Vagina (tissue), 2 donors: ENCODE measurements at regions not wholly inside any gene's neighbourhood (a gene's known extent, or its start where the extent isn't known, plus 50 kb on each side); places are given as distances from the start of the nearest gene placed in this dataset.
"Not testable (repeated sequence)": the region's sequence is repeated elsewhere in the genome, so short reads cannot be mapped to it uniquely, and the experiment has no call there.

Experiments
- DNase-seq, 2 donors: peaks; one replicate each; pipeline ENCODE4 v3.0.0-alpha.2; 2017; ENCODE audit errors: extremely low spot score in 2 of 2
- H3K27ac ChIP-seq: fragments of 200-600 bp; sonication (generic); one replicate; pipeline ENCODE4 v1.5.1; 2019
- H3K27me3 ChIP-seq: fragments of 200-600 bp; sonication (generic); one replicate; pipeline ENCODE4 v1.5.1; 2019
- H3K36me3 ChIP-seq, 2 donors: fragments of 200-600 bp; sonication (generic); one replicate each; pipeline ENCODE4 v1.5.1; 2017 to 2019
- H3K4me1 ChIP-seq: fragments of 200-600 bp; sonication (generic); one replicate; pipeline ENCODE4 v1.5.1; 2019
- H3K4me3 ChIP-seq, 2 donors: fragments of 200-600 bp; sonication (generic); 1 replicate in 1 of 2; 2 replicates in 1 of 2; pipeline ENCODE4 v1.5.1; 2016 to 2019
- H3K9me3 ChIP-seq: fragments of 200-600 bp; sonication (generic); one replicate; pipeline ENCODE4 v1.5.1; 2019
- CTCF ChIP-seq, 3 experiments: fragments of 450-650 bp in 2 of 3; fragments of 200-600 bp in 1 of 3; sonication (generic) in 1 of 3; IDR thresholded peaks; one replicate each; pipeline ENCODE4 v1.5.1; 2017 to 2019; ENCODE audit warnings: antibody characterized with exemption in 3 of 3, mild to moderate bottlenecking in 2 of 3, moderate library complexity in 2 of 3
- POLR2A ChIP-seq, 2 donors: fragments of 450-650 bp; IDR thresholded peaks; one replicate each; pipeline ENCODE4 v1.6.1; 2017; ENCODE audit warnings: antibody characterized with exemption in 2 of 2, mild to moderate bottlenecking in 2 of 2, moderate library complexity in 2 of 2
- POLR2AphosphoS5 ChIP-seq, 2 donors: sonication (generic); formaldehyde crosslinking; IDR thresholded peaks; one replicate each; pipeline ENCODE4 v1.9.0; 2017; ENCODE audit warnings: antibody characterized with exemption in 2 of 2, mild to moderate bottlenecking in 2 of 2, low read depth in 1 of 2; ENCODE audit not compliant: insufficient read depth in 1 of 2
- intact Hi-C: fragments of 100-400 bp; cut with DNase I; formaldehyde crosslinking; loops from one replicate; pipeline ENCODE4 v1.15.1; 2023

- TF ChIP-seq CTCF (IDR thresholded peaks at IDR 0.05): no peak
- no peak for TF ChIP-seq POLR2A (IDR thresholded peaks at IDR 0.05)
- TF ChIP-seq POLR2AphosphoS5 (IDR thresholded peaks at IDR 0.05; ENCODE audit: insufficient read depth in 1 of 2, low read depth in 1 of 2): no peak
- DNase-seq: no peak
- no peaks in the 10 kb centered on the region for H3K9me3 ChIP-seq
- intact Hi-C loops: no loop called here
- no peak overlapping the region for H3K4me3 ChIP-seq
- no peaks in the 10 kb centered on the region for H3K4me1 ChIP-seq
- H3K36me3 ChIP-seq: no peaks in the 10 kb centered on the region
- H3K27me3 ChIP-seq: no peaks in the 10 kb centered on the region
- no peak overlapping the region for H3K27ac ChIP-seq
These were observed 1507.6 kb downstream of the PCDH9 start for GRCh38 chr13:65722506-65722905.

GRCh38 chr13:65719831-65720230, 1510.3 kb downstream of the PCDH9 start:
- H3K27me3 ChIP-seq: no peaks in the 10 kb centered on the region
- intact Hi-C loops: no loop called here
- no peak overlapping the region for H3K27ac ChIP-seq
- no peaks in the 10 kb centered on the region for H3K9me3 ChIP-seq
- H3K4me1 ChIP-seq: no peaks in the 10 kb centered on the region
- TF ChIP-seq POLR2AphosphoS5 (IDR thresholded peaks at IDR 0.05; ENCODE audit: insufficient read depth in 1 of 2, low read depth in 1 of 2): no peak
- H3K4me3 ChIP-seq: no peak overlapping the region
- no peak for DNase-seq
- H3K36me3 ChIP-seq: no peaks in the 10 kb centered on the region

- Histone ChIP-seq H3K27ac (no peak overlapping the region), H3K27me3 (no peaks in the 10 kb centered on the region), H3K4me3 (no peak overlapping the region), H3K9me3 (no peaks in the 10 kb centered on the region), H3K36me3 (no peaks in the 10 kb centered on the region), H3K4me1 (no peaks in the 10 kb centered on the region)
- no peak for DNase-seq
- intact Hi-C loops: no loop called here
- TF ChIP-seq POLR2A (IDR thresholded peaks at IDR 0.05) (no peak), CTCF (IDR thresholded peaks at IDR 0.05) (no peak), POLR2AphosphoS5 (IDR thresholded peaks at IDR 0.05; ENCODE audit: insufficient read depth in 1 of 2, low read depth in 1 of 2) (no peak)
These were observed 1519.6 kb downstream of the PCDH9 start for GRCh38 chr13:65710514-65710913.

- intact Hi-C loops: no loop called here
- no peak overlapping the region for H3K27ac ChIP-seq
These were observed 1532.3 kb downstream of the PCDH9 start for GRCh38 chr13:65697843-65698242.

GRCh38 chr13:65679240-65679639, 1550.9 kb downstream of the PCDH9 start:
- H3K9me3 ChIP-seq: no peaks in the 10 kb centered on the region
- intact Hi-C loops: no loop called here
- no peak for DNase-seq
- H3K36me3 ChIP-seq: no peaks in the 10 kb centered on the region
- H3K4me1 ChIP-seq: no peaks in the 10 kb centered on the region
- no peak overlapping the region for H3K27ac ChIP-seq
- H3K27me3 ChIP-seq: no peaks in the 10 kb centered on the region
- H3K4me3 ChIP-seq: no peak overlapping the region
- no peak for TF ChIP-seq POLR2A (IDR thresholded peaks at IDR 0.05)
- TF ChIP-seq POLR2AphosphoS5 (IDR thresholded peaks at IDR 0.05; ENCODE audit: insufficient read depth in 1 of 2, low read depth in 1 of 2): no peak
- TF ChIP-seq CTCF (IDR thresholded peaks at IDR 0.05): no peak

More at GRCh38 chr13:65697843-65698242, 1532.3 kb downstream of the PCDH9 start:
- Histone ChIP-seq H3K4me1 (no peaks in the 10 kb centered on the region), H3K9me3 (no peaks in the 10 kb centered on the region), H3K27me3 (no peaks in the 10 kb centered on the region), H3K36me3 (no peaks in the 10 kb centered on the region), H3K4me3 (no peak overlapping the region)
- no peak for DNase-seq
- TF ChIP-seq POLR2A (IDR thresholded peaks at IDR 0.05) (no peak), POLR2AphosphoS5 (IDR thresholded peaks at IDR 0.05; ENCODE audit: insufficient read depth in 1 of 2, low read depth in 1 of 2) (no peak), CTCF (IDR thresholded peaks at IDR 0.05) (no peak)

- intact Hi-C loops: no loop called here
- DNase-seq: no peak
These were observed 1552.2 kb downstream of the PCDH9 start for GRCh38 chr13:65677906-65678305.

GRCh38 chr13:65675383-65675782, 1554.8 kb downstream of the PCDH9 start:
- H3K36me3 ChIP-seq, H3K9me3 ChIP-seq, H3K27me3 ChIP-seq, H3K27ac ChIP-seq, intact Hi-C loops, DNase-seq, H3K4me3 ChIP-seq, H3K4me1 ChIP-seq: not testable (repeated sequence)

More at GRCh38 chr13:65677906-65678305, 1552.2 kb downstream of the PCDH9 start:
- no peaks in the 10 kb centered on the region for H3K9me3 ChIP-seq
- no peaks in the 10 kb centered on the region for H3K27me3 ChIP-seq
- H3K27ac ChIP-seq: no peak overlapping the region
- no peaks in the 10 kb centered on the region for H3K36me3 ChIP-seq
- TF ChIP-seq POLR2A (IDR thresholded peaks at IDR 0.05) (no peak), POLR2AphosphoS5 (IDR thresholded peaks at IDR 0.05; ENCODE audit: insufficient read depth in 1 of 2, low read depth in 1 of 2) (no peak), CTCF (IDR thresholded peaks at IDR 0.05) (no peak)
- H3K4me3 ChIP-seq: no peak overlapping the region
- no peaks in the 10 kb centered on the region for H3K4me1 ChIP-seq
